GM23248 (cell line): ENCODE measurements at regions not wholly inside any gene's neighbourhood (a gene's known extent, or its start where the extent isn't known, plus 50 kb on each side); places are given as distances from the start of the nearest gene placed in this dataset.
A peak's percentile ranks its signal among the peaks of the same experiment; 100 is the strongest.

Source experiments
- DNase-seq: peaks from one replicate; pipeline ENCODE4 v3.0.0-alpha.2; 2015
- H2AFZ ChIP-seq: fragments of 200-600 bp; sonication (generic); 2 replicates; pipeline ENCODE4 v1.6.1; 2016; ENCODE audit warnings: antibody characterized with exemption
- H3F3A ChIP-seq: fragments of 200-600 bp; sonication (generic); 2 replicates; pipeline ENCODE4 v1.6.1; 2016; ENCODE audit warnings: mild to moderate bottlenecking, antibody characterized with exemption, mixed run types; ENCODE audit not compliant: insufficient read depth
- H3K27ac ChIP-seq: fragments of 200-600 bp; sonication (generic); 2 replicates; pipeline ENCODE4 v1.5.1; 2016; ENCODE audit warnings: mild to moderate bottlenecking
- H3K27me3 ChIP-seq: fragments of 200-600 bp; sonication (generic); replicated peaks from 2 replicates; pipeline ENCODE4 v1.6.1; 2016; ENCODE audit warnings: mild to moderate bottlenecking; ENCODE audit not compliant: insufficient read depth
- H3K36me3 ChIP-seq: fragments of 200-600 bp; sonication (generic); 2 replicates; pipeline ENCODE4 v1.6.1; 2016; ENCODE audit warnings: low read depth, mild to moderate bottlenecking
- H3K4me1 ChIP-seq: fragments of 200-600 bp; sonication (generic); 2 replicates; pipeline ENCODE4 v1.6.1; 2016; ENCODE audit warnings: mild to moderate bottlenecking; ENCODE audit not compliant: insufficient read depth
- H3K4me2 ChIP-seq: fragments of 200-600 bp; sonication (generic); one replicate; pipeline ENCODE4 v1.6.1; 2016; ENCODE audit warnings: mild to moderate bottlenecking; ENCODE audit not compliant: unreplicated experiment
- H3K4me3 ChIP-seq: fragments of 200-600 bp; sonication (generic); 2 replicates; pipeline ENCODE4 v1.5.1; 2016; ENCODE audit warnings: mild to moderate bottlenecking
- H3K79me2 ChIP-seq: fragments of 200-600 bp; sonication (generic); 2 replicates; pipeline ENCODE4 v1.6.1; 2016; ENCODE audit warnings: mild to moderate bottlenecking; ENCODE audit not compliant: insufficient read depth
- H3K9ac ChIP-seq: fragments of 200-600 bp; sonication (generic); 2 replicates; pipeline ENCODE4 v1.6.1; 2016; ENCODE audit warnings: mild to moderate bottlenecking
- H3K9me2 ChIP-seq: fragments of 200-600 bp; sonication (generic); 2 replicates; pipeline ENCODE4 v1.6.1; 2016; ENCODE audit warnings: mixed run types, mild to moderate bottlenecking, moderate library complexity; ENCODE audit not compliant: insufficient read depth
- H3K9me3 ChIP-seq: fragments of 200-600 bp; sonication (generic); one replicate; pipeline ENCODE4 v1.6.1; 2017; ENCODE audit warnings: low read depth
- H4K20me1 ChIP-seq: fragments of 200-600 bp; sonication (generic); 2 replicates; pipeline ENCODE4 v1.6.0; 2016; ENCODE audit not compliant: insufficient read depth
- EZH2 ChIP-seq: fragments of 200-600 bp; sonication (generic); IDR thresholded peaks from 2 replicates; pipeline ENCODE4 v1.6.1; 2018; ENCODE audit warnings: antibody characterized with exemption, mild to moderate bottlenecking; ENCODE audit not compliant: insufficient read depth, poor library complexity, severe bottlenecking
- EZH2phosphoT487 ChIP-seq: fragments of 200-600 bp; sonication (generic); IDR thresholded peaks from 2 replicates; pipeline ENCODE4 v1.6.1; 2018; ENCODE audit warnings: antibody characterized with exemption, moderate library complexity, mild to moderate bottlenecking, low read depth; ENCODE audit not compliant: insufficient read depth
- WGBS, 2 experiments: methylation state at CpG; one replicate each; pipeline ENCODE4 v1.1.6; 2015 to 2017; ENCODE audit warnings: low lambda C conversion rate in 2 of 2, low coverage in 1 of 2; ENCODE audit errors: missing lambda C conversion rate in 2 of 2; 5-methylcytosine and 5-hydroxymethylcytosine counted together
- in situ Hi-C: fragments of 300-500 bp; cut with MboI; formaldehyde crosslinking; loops from 2 replicates; pipeline ENCODE4 v1.15.0; 2020

GRCh38 chr3:69650066-69650419 is 89.2 kb upstream of the MITF start:
- in situ Hi-C loops, result loop anchor here (25.0 kb wide), 2 partner anchors 338 to 488 kb away; no protein-coding TSS in a partner anchor
- H4K20me1 ChIP-seq, result no peaks in the 10 kb centered on the region
- H2AFZ ChIP-seq, result no peak overlapping the region
- peaks cover 14% of the 10 kb centered on the region; the same call in 1 of the 2 replicates for H3F3A ChIP-seq
- no peaks in the 10 kb centered on the region for H3K36me3 ChIP-seq
- peaks cover 8% of the 10 kb centered on the region; the same call in 1 of the 2 replicates for H3K27me3 ChIP-seq
- H3K9me2 ChIP-seq, result no peaks in the 10 kb centered on the region
- H3K4me2 ChIP-seq, result peak overlapping the region; percentile 59
- TF ChIP-seq EZH2phosphoT487 (no peak), EZH2 (no peak)
- no peaks in the 10 kb centered on the region for H3K9me3 ChIP-seq
- no peaks in the 10 kb centered on the region for H3K79me2 ChIP-seq
- WGBS, 2 experiments, result 0% methylated on average over 1 of the region's 1 CpG
- no peak overlapping the region for H3K27ac ChIP-seq
- no peak overlapping the region for H3K9ac ChIP-seq
- peak; percentile 49 for DNase-seq
- peaks cover 13% of the 10 kb centered on the region for H3K4me1 ChIP-seq
- H3K4me3 ChIP-seq, result peak overlapping the region; percentile 40

GRCh38 chr3:69649120-69650065 is 89.9 kb upstream of the MITF start:
- peak; percentile 58 for DNase-seq
- peak overlapping the region; percentile 59 for H3K4me2 ChIP-seq
- H2AFZ ChIP-seq, result no peak overlapping the region
- WGBS, 2 experiments, result 32 to 38% methylated on average over 7 of the region's 7 CpGs
- H3F3A ChIP-seq, result peaks cover 14% of the 10 kb centered on the region; the same call in 1 of the 2 replicates
- no peaks in the 10 kb centered on the region for H3K9me3 ChIP-seq
- no peaks in the 10 kb centered on the region for H3K79me2 ChIP-seq
- in situ Hi-C loops, result loop anchor here (25.0 kb wide), 2 partner anchors 337 to 487 kb away; no protein-coding TSS in a partner anchor
- H3K4me3 ChIP-seq, result peak overlapping the region; percentile 40
- H3K4me1 ChIP-seq, result peaks cover 13% of the 10 kb centered on the region
- H3K27ac ChIP-seq, result no peak overlapping the region
- peaks cover 8% of the 10 kb centered on the region; the same call in 1 of the 2 replicates for H3K27me3 ChIP-seq
- no peaks in the 10 kb centered on the region for H4K20me1 ChIP-seq
- H3K9ac ChIP-seq, result no peak overlapping the region
- H3K9me2 ChIP-seq, result no peaks in the 10 kb centered on the region
- H3K36me3 ChIP-seq, result no peaks in the 10 kb centered on the region
- TF ChIP-seq EZH2phosphoT487, result no peak
- no peak for TF ChIP-seq EZH2

- in situ Hi-C loops, result no loop called here
- H3K27ac ChIP-seq, result no peak overlapping the region
- no peaks in the 10 kb centered on the region for H3K9me3 ChIP-seq
- WGBS, 2 experiments, result 62 to 69% methylated on average over 2 of the region's 2 CpGs
- TF ChIP-seq EZH2 (no peak), EZH2phosphoT487 (no peak)
- H3K4me2 ChIP-seq, result no peak overlapping the region
- peaks cover 9% of the 10 kb centered on the region; the same call in 1 of the 2 replicates for H3K27me3 ChIP-seq
- no peak for DNase-seq
- H3K9ac ChIP-seq, result no peak overlapping the region
- H3K36me3 ChIP-seq, result no peaks in the 10 kb centered on the region
- H4K20me1 ChIP-seq, result no peaks in the 10 kb centered on the region
- H3K9me2 ChIP-seq, result no peaks in the 10 kb centered on the region
- H2AFZ ChIP-seq, result no peak overlapping the region
- peaks cover 13% of the 10 kb centered on the region for H3K4me1 ChIP-seq
- peaks cover 14% of the 10 kb centered on the region; the same call in 1 of the 2 replicates for H3F3A ChIP-seq
- H3K79me2 ChIP-seq, result no peaks in the 10 kb centered on the region
- no peak overlapping the region for H3K4me3 ChIP-seq
Measured at GRCh38 chr3:69648126-69648525, 91.1 kb upstream of the MITF start.

- Histone ChIP-seq H3K27ac (no peak overlapping the region), H3F3A (peaks cover 14% of the 10 kb centered on the region; the same call in 1 of the 2 replicates), H3K4me3 (no peak overlapping the region), H3K36me3 (no peaks in the 10 kb centered on the region), H3K4me1 (peaks cover 13% of the 10 kb centered on the region), H3K79me2 (no peaks in the 10 kb centered on the region), H2AFZ (no peak overlapping the region), H3K27me3 (peaks cover 11% of the 10 kb centered on the region; the same call in 1 of the 2 replicates), H3K9me3 (no peaks in the 10 kb centered on the region), H3K9me2 (no peaks in the 10 kb centered on the region), H3K4me2 (no peak overlapping the region), H4K20me1 (no peaks in the 10 kb centered on the region), H3K9ac (no peak overlapping the region)
- no peak for DNase-seq
- in situ Hi-C loops, result no loop called here
- WGBS, 2 experiments, result 30 to 31% methylated on average over 3 of the region's 3 CpGs
- TF ChIP-seq EZH2phosphoT487 (no peak), EZH2 (no peak)
Measured at GRCh38 chr3:69647511-69648110, 91.7 kb upstream of the MITF start.
